Neural crest cell (in vitro differentiated cells): ENCODE measurements at regions not wholly inside any gene's neighbourhood (a gene's known extent, or its start where the extent isn't known, plus 50 kb on each side); places are given as distances from the start of the nearest gene placed in this dataset.

Source experiments
- DNase-seq: peaks from one replicate; pipeline ENCODE4 v3.0.0; 2021; ENCODE audit warnings: low read depth, mixed read lengths, low spot score
- H3K27ac Mint-ChIP-seq: one replicate; pipeline ENCODE4 v1.8.0; 2021; ENCODE audit warnings: mild to moderate bottlenecking, mixed read lengths; ENCODE audit not compliant: unreplicated experiment
- H3K27me3 Mint-ChIP-seq: 2 replicates; pipeline ENCODE4 v1.8.0; 2021; ENCODE audit warnings: low read depth, mild to moderate bottlenecking, mixed read lengths
- H3K36me3 Mint-ChIP-seq: 2 replicates; pipeline ENCODE4 v1.8.0; 2021; ENCODE audit warnings: low read depth, mild to moderate bottlenecking, mixed read lengths
- H3K4me1 Mint-ChIP-seq: 2 replicates; pipeline ENCODE4 v1.8.0; 2021; ENCODE audit warnings: mixed read lengths
- H3K4me3 Mint-ChIP-seq: one replicate; pipeline ENCODE4 v1.8.0; 2021; ENCODE audit warnings: mild to moderate bottlenecking, mixed read lengths
- H3K9me3 Mint-ChIP-seq: 2 replicates; pipeline ENCODE4 v1.8.0; 2021; ENCODE audit warnings: mixed read lengths
- TF ChIP-seq, protein P1 (sequence below): fragments of 200-600 bp; sonication (generic); conservative IDR thresholded peaks from 2 replicates; pipeline ENCODE4 v1.5.0; 2021; ENCODE audit warnings: antibody characterized with exemption, mild to moderate bottlenecking

DNA sequence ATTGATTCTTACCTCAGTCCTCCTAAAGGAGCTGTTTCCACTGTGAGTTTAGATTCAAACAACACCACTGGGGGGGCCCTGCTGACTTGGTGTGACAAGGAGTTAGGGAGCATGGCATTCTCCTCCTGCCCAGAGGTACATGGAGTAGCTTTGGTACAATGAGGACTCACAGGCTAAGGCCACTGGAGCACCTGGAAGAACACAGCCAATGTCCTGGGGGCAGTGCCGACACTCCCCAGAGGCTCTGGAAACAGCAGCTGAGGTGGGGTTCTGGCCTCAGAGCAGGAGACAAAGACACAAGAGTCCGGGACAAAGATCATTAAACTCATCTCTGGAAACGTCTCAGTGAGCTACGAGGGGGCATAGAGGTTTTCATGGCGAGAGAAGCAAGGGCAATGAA, 69.7 kb upstream of the POMGNT2 start:
- peaks cover 16% of the 10 kb centered on the region for H3K4me1 Mint-ChIP-seq
- TF ChIP-seq, protein P1, sequence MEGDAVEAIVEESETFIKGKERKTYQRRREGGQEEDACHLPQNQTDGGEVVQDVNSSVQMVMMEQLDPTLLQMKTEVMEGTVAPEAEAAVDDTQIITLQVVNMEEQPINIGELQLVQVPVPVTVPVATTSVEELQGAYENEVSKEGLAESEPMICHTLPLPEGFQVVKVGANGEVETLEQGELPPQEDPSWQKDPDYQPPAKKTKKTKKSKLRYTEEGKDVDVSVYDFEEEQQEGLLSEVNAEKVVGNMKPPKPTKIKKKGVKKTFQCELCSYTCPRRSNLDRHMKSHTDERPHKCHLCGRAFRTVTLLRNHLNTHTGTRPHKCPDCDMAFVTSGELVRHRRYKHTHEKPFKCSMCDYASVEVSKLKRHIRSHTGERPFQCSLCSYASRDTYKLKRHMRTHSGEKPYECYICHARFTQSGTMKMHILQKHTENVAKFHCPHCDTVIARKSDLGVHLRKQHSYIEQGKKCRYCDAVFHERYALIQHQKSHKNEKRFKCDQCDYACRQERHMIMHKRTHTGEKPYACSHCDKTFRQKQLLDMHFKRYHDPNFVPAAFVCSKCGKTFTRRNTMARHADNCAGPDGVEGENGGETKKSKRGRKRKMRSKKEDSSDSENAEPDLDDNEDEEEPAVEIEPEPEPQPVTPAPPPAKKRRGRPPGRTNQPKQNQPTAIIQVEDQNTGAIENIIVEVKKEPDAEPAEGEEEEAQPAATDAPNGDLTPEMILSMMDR = no peak
- H3K4me3 Mint-ChIP-seq = no peak overlapping the region
- H3K9me3 Mint-ChIP-seq = peaks cover 3% of the 10 kb centered on the region
- H3K27ac Mint-ChIP-seq = no peak overlapping the region
- no peaks in the 10 kb centered on the region for H3K36me3 Mint-ChIP-seq
- DNase-seq = no peak
- H3K27me3 Mint-ChIP-seq = no peaks in the 10 kb centered on the region

- peaks cover 3% of the 10 kb centered on the region for H3K9me3 Mint-ChIP-seq
- no peak overlapping the region for H3K27ac Mint-ChIP-seq
- DNase-seq = no peak
- no peak overlapping the region for H3K4me3 Mint-ChIP-seq
- TF ChIP-seq, protein P1 = no peak
- H3K4me1 Mint-ChIP-seq = peaks cover 12% of the 10 kb centered on the region
- H3K36me3 Mint-ChIP-seq = no peaks in the 10 kb centered on the region
- H3K27me3 Mint-ChIP-seq = no peaks in the 10 kb centered on the region
These were observed 68.1 kb upstream of the POMGNT2 start for GRCh38 chr3:43173949-43174348.

- Mint-ChIP-seq H3K36me3 (no peaks in the 10 kb centered on the region), H3K4me1 (peaks cover 5% of the 10 kb centered on the region), H3K27me3 (no peaks in the 10 kb centered on the region), H3K27ac (no peak overlapping the region), H3K9me3 (peaks cover 9% of the 10 kb centered on the region), H3K4me3 (no peak overlapping the region)
- TF ChIP-seq, protein P1 = no peak
- no peak for DNase-seq
These were observed 65.9 kb upstream of the POMGNT2 start for GRCh38 chr3:43171748-43172147.

DNA sequence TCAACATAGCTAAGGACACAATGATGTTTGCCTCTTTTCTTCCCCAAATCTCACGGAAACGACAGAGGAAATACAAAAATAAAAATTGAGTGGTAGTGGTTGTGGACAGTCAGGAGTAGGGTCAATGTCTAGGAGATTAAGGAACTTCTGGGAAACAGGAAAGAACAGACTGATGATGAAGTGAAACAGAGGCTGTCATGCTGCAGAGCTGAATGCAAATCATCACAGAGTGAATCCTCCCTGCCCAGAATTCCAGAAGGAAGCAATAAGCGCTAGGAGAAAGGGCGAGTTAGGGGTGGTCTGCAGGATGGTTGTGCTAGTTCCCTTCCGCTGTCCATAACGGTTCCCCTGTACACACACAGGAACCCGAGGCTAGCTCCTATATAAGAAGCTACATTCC, 64.7 kb upstream of the POMGNT2 start:
- Mint-ChIP-seq H3K4me1 (no peaks in the 10 kb centered on the region), H3K36me3 (peaks cover 4% of the 10 kb centered on the region), H3K9me3 (peaks cover 17% of the 10 kb centered on the region), H3K27me3 (no peaks in the 10 kb centered on the region), H3K27ac (no peak overlapping the region), H3K4me3 (no peak overlapping the region)
- DNase-seq = no peak
- TF ChIP-seq, protein P1 = no peak

- Mint-ChIP-seq H3K27me3 (no peaks in the 10 kb centered on the region), H3K9me3 (peaks cover 17% of the 10 kb centered on the region), H3K4me1 (no peaks in the 10 kb centered on the region), H3K36me3 (peaks cover 4% of the 10 kb centered on the region), H3K4me3 (no peak overlapping the region), H3K27ac (no peak overlapping the region)
- TF ChIP-seq, protein P1 = no peak
- no peak for DNase-seq
These were observed 64.1 kb upstream of the POMGNT2 start for GRCh38 chr3:43169987-43170386.

DNA sequence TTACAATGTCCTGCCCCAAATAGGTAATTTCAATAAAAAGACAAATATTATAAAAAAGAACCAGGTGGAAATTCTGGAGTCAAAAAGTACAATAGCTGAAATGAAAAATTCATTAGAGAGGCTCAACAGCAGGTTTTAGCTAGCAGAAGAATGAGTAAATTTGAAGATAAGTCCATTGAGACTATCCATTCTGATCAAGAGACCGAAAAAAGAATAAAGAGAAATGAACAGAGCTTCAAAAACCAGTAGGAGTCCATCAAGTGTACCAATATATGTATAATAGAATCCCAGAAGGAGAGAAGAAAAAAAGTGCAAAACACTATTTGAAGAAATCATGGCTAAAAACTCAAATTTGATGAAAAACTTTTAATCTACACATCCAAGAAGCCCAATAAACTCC, 60.5 kb upstream of the POMGNT2 start:
- H3K27me3 Mint-ChIP-seq = no peaks in the 10 kb centered on the region

More for the DNA sequence above, 60.5 kb upstream of the POMGNT2 start:
- no peak for DNase-seq
- peaks cover 4% of the 10 kb centered on the region for H3K36me3 Mint-ChIP-seq
- TF ChIP-seq, protein P1 = no peak
- H3K9me3 Mint-ChIP-seq = peaks cover 14% of the 10 kb centered on the region
- no peak overlapping the region for H3K4me3 Mint-ChIP-seq
- H3K27ac Mint-ChIP-seq = no peak overlapping the region
- no peaks in the 10 kb centered on the region for H3K4me1 Mint-ChIP-seq
